ENCODE measurements at regions not wholly inside any gene's neighbourhood (a gene's known extent, or its start where the extent isn't known, plus 50 kb on each side); places are given as distances from the start of the nearest gene placed in this dataset.

GRCh38 chr2:129319422-129319717, 660.1 kb upstream of the RAB6C start (continued):
- TF ChIP-seq ZMAT4 (CRISPR knock-in tag; IDR thresholded peaks at IDR 0.05) (no peak), KAT7 (CRISPR knock-in tag; IDR thresholded peaks at IDR 0.05; ENCODE audit: borderline replicate concordance) (no peak), ZNF416 (CRISPR knock-in tag; IDR thresholded peaks at IDR 0.05) (no peak), AFF4 (CRISPR knock-in tag; IDR thresholded peaks at IDR 0.05; ENCODE audit: borderline replicate concordance) (no peak), ZSCAN18 (CRISPR knock-in tag; IDR thresholded peaks at IDR 0.05) (no peak)

DNA sequence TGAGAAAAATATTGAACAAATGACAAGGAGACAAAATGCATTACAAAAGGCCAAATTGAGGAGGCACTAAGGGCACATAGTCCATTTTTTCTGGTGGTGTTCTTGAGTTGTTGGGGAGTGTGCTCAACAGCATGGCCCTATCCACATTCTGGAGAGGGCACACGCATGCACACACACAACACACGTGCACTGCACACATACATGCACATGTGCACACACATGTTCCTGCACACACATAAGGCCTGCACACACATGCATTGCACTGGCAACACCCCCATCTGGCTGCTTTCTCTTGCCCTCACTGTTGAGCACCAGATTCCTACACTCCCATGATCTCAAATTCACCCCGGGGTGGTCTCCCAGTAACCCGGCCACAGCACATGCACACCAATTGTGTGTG, 659.2 kb upstream of the RAB6C start:
- no peaks in the 10 kb centered on the region for H3K4me1 Mint-ChIP-seq

More for the DNA sequence above, 659.2 kb upstream of the RAB6C start:
- TF ChIP-seq, protein P1, sequence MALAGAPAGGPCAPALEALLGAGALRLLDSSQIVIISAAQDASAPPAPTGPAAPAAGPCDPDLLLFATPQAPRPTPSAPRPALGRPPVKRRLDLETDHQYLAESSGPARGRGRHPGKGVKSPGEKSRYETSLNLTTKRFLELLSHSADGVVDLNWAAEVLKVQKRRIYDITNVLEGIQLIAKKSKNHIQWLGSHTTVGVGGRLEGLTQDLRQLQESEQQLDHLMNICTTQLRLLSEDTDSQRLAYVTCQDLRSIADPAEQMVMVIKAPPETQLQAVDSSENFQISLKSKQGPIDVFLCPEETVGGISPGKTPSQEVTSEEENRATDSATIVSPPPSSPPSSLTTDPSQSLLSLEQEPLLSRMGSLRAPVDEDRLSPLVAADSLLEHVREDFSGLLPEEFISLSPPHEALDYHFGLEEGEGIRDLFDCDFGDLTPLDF (CRISPR knock-in tag; IDR thresholded peaks at IDR 0.05): no peak
- no peak for TF ChIP-seq AR (CRISPR knock-in tag; IDR thresholded peaks at IDR 0.05)
- no peak for TF ChIP-seq TP53 (CRISPR knock-in tag; IDR thresholded peaks at IDR 0.05)
- no peak for TF ChIP-seq RORB (CRISPR knock-in tag; IDR thresholded peaks at IDR 0.05)
- TF ChIP-seq MAX (CRISPR knock-in tag; IDR thresholded peaks at IDR 0.05): no peak
- TF ChIP-seq, protein P2, sequence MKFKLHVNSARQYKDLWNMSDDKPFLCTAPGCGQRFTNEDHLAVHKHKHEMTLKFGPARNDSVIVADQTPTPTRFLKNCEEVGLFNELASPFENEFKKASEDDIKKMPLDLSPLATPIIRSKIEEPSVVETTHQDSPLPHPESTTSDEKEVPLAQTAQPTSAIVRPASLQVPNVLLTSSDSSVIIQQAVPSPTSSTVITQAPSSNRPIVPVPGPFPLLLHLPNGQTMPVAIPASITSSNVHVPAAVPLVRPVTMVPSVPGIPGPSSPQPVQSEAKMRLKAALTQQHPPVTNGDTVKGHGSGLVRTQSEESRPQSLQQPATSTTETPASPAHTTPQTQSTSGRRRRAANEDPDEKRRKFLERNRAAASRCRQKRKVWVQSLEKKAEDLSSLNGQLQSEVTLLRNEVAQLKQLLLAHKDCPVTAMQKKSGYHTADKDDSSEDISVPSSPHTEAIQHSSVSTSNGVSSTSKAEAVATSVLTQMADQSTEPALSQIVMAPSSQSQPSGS (CRISPR knock-in tag; IDR thresholded peaks at IDR 0.05; ENCODE audit: borderline replicate concordance, low read depth): no peak
- no peak for TF ChIP-seq NR2C2 (CRISPR knock-in tag; IDR thresholded peaks at IDR 0.05)
- TF ChIP-seq, protein P3, sequence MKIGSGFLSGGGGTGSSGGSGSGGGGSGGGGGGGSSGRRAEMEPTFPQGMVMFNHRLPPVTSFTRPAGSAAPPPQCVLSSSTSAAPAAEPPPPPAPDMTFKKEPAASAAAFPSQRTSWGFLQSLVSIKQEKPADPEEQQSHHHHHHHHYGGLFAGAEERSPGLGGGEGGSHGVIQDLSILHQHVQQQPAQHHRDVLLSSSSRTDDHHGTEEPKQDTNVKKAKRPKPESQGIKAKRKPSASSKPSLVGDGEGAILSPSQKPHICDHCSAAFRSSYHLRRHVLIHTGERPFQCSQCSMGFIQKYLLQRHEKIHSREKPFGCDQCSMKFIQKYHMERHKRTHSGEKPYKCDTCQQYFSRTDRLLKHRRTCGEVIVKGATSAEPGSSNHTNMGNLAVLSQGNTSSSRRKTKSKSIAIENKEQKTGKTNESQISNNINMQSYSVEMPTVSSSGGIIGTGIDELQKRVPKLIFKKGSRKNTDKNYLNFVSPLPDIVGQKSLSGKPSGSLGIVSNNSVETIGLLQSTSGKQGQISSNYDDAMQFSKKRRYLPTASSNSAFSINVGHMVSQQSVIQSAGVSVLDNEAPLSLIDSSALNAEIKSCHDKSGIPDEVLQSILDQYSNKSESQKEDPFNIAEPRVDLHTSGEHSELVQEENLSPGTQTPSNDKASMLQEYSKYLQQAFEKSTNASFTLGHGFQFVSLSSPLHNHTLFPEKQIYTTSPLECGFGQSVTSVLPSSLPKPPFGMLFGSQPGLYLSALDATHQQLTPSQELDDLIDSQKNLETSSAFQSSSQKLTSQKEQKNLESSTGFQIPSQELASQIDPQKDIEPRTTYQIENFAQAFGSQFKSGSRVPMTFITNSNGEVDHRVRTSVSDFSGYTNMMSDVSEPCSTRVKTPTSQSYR (CRISPR knock-in tag; IDR thresholded peaks at IDR 0.05): no peak
- ATAC-seq: no peak
- Mint-ChIP-seq H3K27ac (no peak overlapping the region), H3K36me3 (no peaks in the 10 kb centered on the region), H3K27me3 (ENCODE audit: low read depth) (no peaks in the 10 kb centered on the region), H3K9me3 (peaks cover 5% of the 10 kb centered on the region; the same call in 1 of the 2 replicates), H3K4me3 (no peak overlapping the region)
- DNase-seq (ENCODE audit: low spot score): no peak
- ChIA-PET POLR2A (no interaction called here), CTCF (no interaction called here)
